ENCODE measurements at regions not wholly inside any gene's neighbourhood (a gene's known extent, or its start where the extent isn't known, plus 50 kb on each side); places are given as distances from the start of the nearest gene placed in this dataset.

- H3K4me1 Mint-ChIP-seq = peaks cover 23 to 41% (median 31%) of the 10 kb centered on the region in 3 donors
- DNase-seq = no peak
- Histone ChIP-seq H3K36me3 (ENCODE audit: insufficient read depth, low read length) (no peaks in the 10 kb centered on the region), H3K4me1 (ENCODE audit: insufficient read depth, low read length) (peaks cover 26% of the 10 kb centered on the region), H3K27ac (ENCODE audit: low read depth, low read length) (no peak overlapping the region), H3K4me3 (ENCODE audit: low read length) (no peak overlapping the region), H3K27me3 (ENCODE audit: insufficient read depth, low read length, poor library complexity, severe bottlenecking) (no peaks in the 10 kb centered on the region), H3K9me3 (ENCODE audit: low read length) (no peaks in the 10 kb centered on the region)
- H3K9me3 Mint-ChIP-seq = no peaks in the 10 kb centered on the region
- ChIA-PET POLR2A (no interaction called here), CTCF (no interaction called here)
- no peaks in the 10 kb centered on the region for H3K27me3 Mint-ChIP-seq
- peaks cover 0 to 36% (median 6%) of the 10 kb centered on the region in 3 donors for H3K36me3 Mint-ChIP-seq
- H3K4me3 Mint-ChIP-seq = no peak overlapping the region
- H3K27ac Mint-ChIP-seq = no peak overlapping the region
Measured at GRCh38 chr6:144586986-144587385, 301.9 kb downstream of the UTRN start.

- no peak overlapping the region for H3K4me3 ChIP-seq (ENCODE audit: low read length)
- H3K36me3 ChIP-seq (ENCODE audit: insufficient read depth, low read length) = no peaks in the 10 kb centered on the region
- H3K9me3 Mint-ChIP-seq = no peaks in the 10 kb centered on the region
- no peaks in the 10 kb centered on the region for H3K27me3 ChIP-seq (ENCODE audit: insufficient read depth, low read length, poor library complexity, severe bottlenecking)
- H3K27me3 Mint-ChIP-seq = no peaks in the 10 kb centered on the region
- DNase-seq = no peak
- CTCF ChIA-PET = interaction anchor here (1.2 to 1.6 kb wide), 3 partner anchors 12 to 29 kb away, joined by 3 read pairs; no protein-coding TSS in a partner anchor
- H3K27ac ChIP-seq (ENCODE audit: low read depth, low read length) = no peak overlapping the region
- H3K9me3 ChIP-seq (ENCODE audit: low read length) = no peaks in the 10 kb centered on the region
- POLR2A ChIA-PET = no interaction called here
- no peak overlapping the region for H3K27ac Mint-ChIP-seq
- no peak overlapping the region for H3K4me3 Mint-ChIP-seq
- peaks cover 10 to 29% (median 19%) of the 10 kb centered on the region in 3 donors for H3K4me1 Mint-ChIP-seq
- H3K36me3 Mint-ChIP-seq = peaks cover 5 to 43% (median 11%) of the 10 kb centered on the region in 3 donors
- peaks cover 11% of the 10 kb centered on the region for H3K4me1 ChIP-seq (ENCODE audit: insufficient read depth, low read length)
Measured at GRCh38 chr6:144588697-144589325, 303.7 kb downstream of the UTRN start.

GRCh38 chr6:144590532-144590931 lies 305.4 kb downstream of the UTRN start:
- ChIA-PET POLR2A (no interaction called here), CTCF (no interaction called here)
- Histone ChIP-seq H3K27me3 (ENCODE audit: insufficient read depth, low read length, poor library complexity, severe bottlenecking) (no peaks in the 10 kb centered on the region), H3K36me3 (ENCODE audit: insufficient read depth, low read length) (no peaks in the 10 kb centered on the region), H3K4me3 (ENCODE audit: low read length) (no peak overlapping the region), H3K27ac (ENCODE audit: low read depth, low read length) (no peak overlapping the region), H3K9me3 (ENCODE audit: low read length) (no peaks in the 10 kb centered on the region), H3K4me1 (ENCODE audit: insufficient read depth, low read length) (no peaks in the 10 kb centered on the region)
- Mint-ChIP-seq H3K27me3 (no peaks in the 10 kb centered on the region), H3K4me1 (peaks cover 12 to 30% (median 21%) of the 10 kb centered on the region in 3 donors), H3K9me3 (no peaks in the 10 kb centered on the region), H3K4me3 (no peak overlapping the region), H3K36me3 (peaks cover 5 to 43% (median 11%) of the 10 kb centered on the region in 3 donors), H3K27ac (peak overlapping the region in 1 of 8 donors; percentile 32)
- DNase-seq = no peak

- no peaks in the 10 kb centered on the region for H3K4me1 ChIP-seq (ENCODE audit: insufficient read depth, low read length)
- no peak overlapping the region for H3K4me3 ChIP-seq (ENCODE audit: low read length)
- H3K36me3 ChIP-seq (ENCODE audit: insufficient read depth, low read length) = no peaks in the 10 kb centered on the region
- Mint-ChIP-seq H3K9me3 (no peaks in the 10 kb centered on the region), H3K4me3 (no peak overlapping the region), H3K27ac (peak overlapping the region in 1 of 8 donors; percentile 56), H3K36me3 (peaks cover 8 to 33% (median 11%) of the 10 kb centered on the region in 3 donors), H3K4me1 (peaks cover 29 to 37% (median 35%) of the 10 kb centered on the region in 3 donors), H3K27me3 (no peaks in the 10 kb centered on the region)
- no peak overlapping the region for H3K27ac ChIP-seq (ENCODE audit: low read depth, low read length)
- ChIA-PET CTCF (no interaction called here), POLR2A (no interaction called here)
- no peaks in the 10 kb centered on the region for H3K9me3 ChIP-seq (ENCODE audit: low read length)
- DNase-seq = no peak
- H3K27me3 ChIP-seq (ENCODE audit: insufficient read depth, low read length, poor library complexity, severe bottlenecking) = no peaks in the 10 kb centered on the region
Measured at GRCh38 chr6:144593392-144593791, 308.3 kb downstream of the UTRN start.

- ChIA-PET CTCF (interaction anchor here (1.1 kb wide), 1 partner anchor 9 kb away, joined by 4 read pairs; no protein-coding TSS in a partner anchor), POLR2A (no interaction called here)
- Mint-ChIP-seq H3K36me3 (peaks cover 8 to 29% (median 16%) of the 10 kb centered on the region in 3 donors), H3K9me3 (no peaks in the 10 kb centered on the region), H3K4me1 (peaks cover 33 to 47% (median 40%) of the 10 kb centered on the region in 3 donors), H3K4me3 (no peak overlapping the region), H3K27me3 (no peaks in the 10 kb centered on the region), H3K27ac (peak overlapping the region in 1 of 8 donors; percentile 85)
- Histone ChIP-seq H3K27me3 (ENCODE audit: insufficient read depth, low read length, poor library complexity, severe bottlenecking) (no peaks in the 10 kb centered on the region), H3K36me3 (ENCODE audit: insufficient read depth, low read length) (no peaks in the 10 kb centered on the region), H3K27ac (ENCODE audit: low read depth, low read length) (no peak overlapping the region), H3K4me3 (ENCODE audit: low read length) (no peak overlapping the region), H3K9me3 (ENCODE audit: low read length) (no peaks in the 10 kb centered on the region), H3K4me1 (ENCODE audit: insufficient read depth, low read length) (no peaks in the 10 kb centered on the region)
- DNase-seq = no peak
Measured at GRCh38 chr6:144594585-144594984, 309.4 kb downstream of the UTRN start.

DNA sequence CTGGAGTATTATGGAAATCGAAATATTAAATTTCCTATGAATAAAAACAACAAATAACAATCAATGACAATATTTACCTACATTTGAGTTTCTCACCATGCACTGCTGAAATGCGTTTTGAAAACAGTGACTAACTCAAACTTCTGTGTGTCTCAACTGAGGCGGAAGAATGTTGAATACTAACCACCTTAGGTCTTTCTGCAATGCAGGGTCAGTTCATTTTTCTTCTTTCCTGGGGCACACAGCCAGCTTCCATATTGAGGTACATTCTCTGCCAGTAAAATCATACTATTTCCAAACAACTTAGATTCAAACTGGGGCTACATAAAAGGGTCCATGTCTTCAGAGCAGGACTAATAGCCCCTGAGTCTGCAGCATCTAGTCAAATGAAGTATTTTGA lies 310.1 kb downstream of the UTRN start:
- H3K9me3 ChIP-seq (ENCODE audit: low read length) = no peaks in the 10 kb centered on the region
- DNase-seq = no peak
- H3K4me3 ChIP-seq (ENCODE audit: low read length) = no peak overlapping the region
- no peaks in the 10 kb centered on the region for H3K27me3 Mint-ChIP-seq
- no peaks in the 10 kb centered on the region for H3K36me3 ChIP-seq (ENCODE audit: insufficient read depth, low read length)
- ChIA-PET POLR2A (no interaction called here), CTCF (interaction anchor here (1.1 kb wide), 1 partner anchor 9 kb away, joined by 4 read pairs; no protein-coding TSS in a partner anchor)
- peaks cover 12 to 26% (median 22%) of the 10 kb centered on the region in 3 donors for H3K36me3 Mint-ChIP-seq
- H3K4me3 Mint-ChIP-seq = no peak overlapping the region
- H3K27me3 ChIP-seq (ENCODE audit: insufficient read depth, low read length, poor library complexity, severe bottlenecking) = no peaks in the 10 kb centered on the region
- H3K9me3 Mint-ChIP-seq = no peaks in the 10 kb centered on the region
- H3K4me1 ChIP-seq (ENCODE audit: insufficient read depth, low read length) = no peaks in the 10 kb centered on the region
- H3K27ac ChIP-seq (ENCODE audit: low read depth, low read length) = no peak overlapping the region
- peaks cover 35 to 48% (median 46%) of the 10 kb centered on the region in 3 donors for H3K4me1 Mint-ChIP-seq
- no peak overlapping the region for H3K27ac Mint-ChIP-seq

DNA sequence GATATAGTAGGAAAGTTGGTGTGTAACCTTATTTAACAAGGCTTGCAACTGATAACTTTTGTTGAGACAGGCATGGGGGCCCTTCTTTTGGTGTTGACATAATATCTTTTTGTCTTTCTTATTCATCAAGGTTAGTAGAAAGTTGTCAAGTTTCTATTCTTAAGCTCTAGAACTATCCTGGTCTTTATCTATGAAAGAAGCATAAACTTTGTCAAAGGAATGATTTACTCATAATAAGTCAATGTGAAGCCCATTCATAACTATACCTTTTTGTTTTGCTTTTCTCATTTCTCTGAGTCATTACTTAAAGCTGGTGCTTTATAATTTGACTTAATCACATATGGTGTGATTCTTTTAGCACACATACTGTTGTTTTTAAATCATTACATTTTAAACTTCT lies 312.4 kb downstream of the UTRN start:
- Histone ChIP-seq H3K9me3 (ENCODE audit: low read length) (no peaks in the 10 kb centered on the region), H3K27me3 (ENCODE audit: insufficient read depth, low read length, poor library complexity, severe bottlenecking) (no peaks in the 10 kb centered on the region), H3K36me3 (ENCODE audit: insufficient read depth, low read length) (no peaks in the 10 kb centered on the region), H3K27ac (ENCODE audit: low read depth, low read length) (no peak overlapping the region), H3K4me3 (ENCODE audit: low read length) (no peak overlapping the region), H3K4me1 (ENCODE audit: insufficient read depth, low read length) (peaks cover 4% of the 10 kb centered on the region)
- no peak overlapping the region for H3K27ac Mint-ChIP-seq
- H3K4me1 Mint-ChIP-seq = peaks cover 48 to 66% (median 65%) of the 10 kb centered on the region in 3 donors
- ChIA-PET POLR2A (no interaction called here), CTCF (interaction anchor here (0.8 kb wide), 1 partner anchor 911 kb away, joined by 3 read pairs; no protein-coding TSS in a partner anchor)
- no peaks in the 10 kb centered on the region for H3K27me3 Mint-ChIP-seq
- peaks cover 26 to 27% (median 27%) of the 10 kb centered on the region in 3 donors for H3K36me3 Mint-ChIP-seq
- H3K9me3 Mint-ChIP-seq = no peaks in the 10 kb centered on the region
- DNase-seq = no peak
- H3K4me3 Mint-ChIP-seq = no peak overlapping the region

DNA sequence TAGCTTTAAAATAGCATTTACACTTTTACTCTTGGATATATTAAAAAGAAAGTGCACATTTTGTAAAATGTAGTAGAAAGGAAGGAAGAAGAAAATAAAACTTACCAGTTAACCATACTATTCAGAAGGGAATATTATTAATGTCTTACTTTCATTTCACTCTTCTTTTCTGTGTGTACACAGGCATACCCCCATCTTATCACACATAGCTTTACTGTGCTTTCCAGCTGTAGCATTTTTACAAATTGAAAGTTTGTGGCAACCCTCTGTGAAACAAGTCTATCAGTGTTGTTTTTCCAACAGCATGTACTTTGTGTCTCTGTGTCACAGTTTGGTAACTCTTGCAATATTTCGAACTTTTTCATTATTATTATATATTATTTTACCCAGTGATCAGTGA lies 314.5 kb downstream of the UTRN start:
- Mint-ChIP-seq H3K27me3 (no peaks in the 10 kb centered on the region), H3K27ac (peak overlapping the region in 1 of 8 donors; percentile 61), H3K36me3 (peaks cover 17 to 23% (median 22%) of the 10 kb centered on the region in 3 donors), H3K4me1 (peaks cover 55 to 77% (median 76%) of the 10 kb centered on the region in 3 donors), H3K4me3 (no peak overlapping the region), H3K9me3 (no peaks in the 10 kb centered on the region)
- Histone ChIP-seq H3K9me3 (ENCODE audit: low read length) (no peaks in the 10 kb centered on the region), H3K27ac (ENCODE audit: low read depth, low read length) (no peak overlapping the region), H3K36me3 (ENCODE audit: insufficient read depth, low read length) (no peaks in the 10 kb centered on the region), H3K4me1 (ENCODE audit: insufficient read depth, low read length) (peaks cover 11% of the 10 kb centered on the region), H3K4me3 (ENCODE audit: low read length) (no peak overlapping the region), H3K27me3 (ENCODE audit: insufficient read depth, low read length, poor library complexity, severe bottlenecking) (no peaks in the 10 kb centered on the region)
- ChIA-PET POLR2A (interaction anchor here (0.6 kb wide), 1 partner anchor 106 kb away, joined by 3 read pairs; no protein-coding TSS in a partner anchor), CTCF (no interaction called here)
- DNase-seq = no peak

All from CD8-positive, alpha-beta memory T cell (primary cell).